DOHH2 (cell line): ENCODE measurements at regions not wholly inside any gene's neighbourhood (a gene's known extent, or its start where the extent isn't known, plus 50 kb on each side); places are given as distances from the start of the nearest gene placed in this dataset.

Source experiments
- H3F3A ChIP-seq: fragments of 200-600 bp; sonication (generic), shearing (Covaris generic); 2 replicates; pipeline ENCODE4 v1.6.0; 2016; ENCODE audit warnings: antibody characterized with exemption, mild to moderate bottlenecking; ENCODE audit not compliant: control insufficient read depth, insufficient read depth
- H3K27ac ChIP-seq: fragments of 200-600 bp; sonication (generic); 2 replicates; pipeline ENCODE4 v1.5.1; 2014; ENCODE audit warnings: low read depth, mild to moderate bottlenecking, low read length, moderate library complexity
- H3K27me3 ChIP-seq: fragments of 200-600 bp; sonication (generic); 2 replicates; pipeline ENCODE4 v1.6.1; 2014; ENCODE audit warnings: mild to moderate bottlenecking, low read length, mixed read lengths; ENCODE audit not compliant: control insufficient read depth
- H3K36me3 ChIP-seq: fragments of 200-600 bp; sonication (generic); 2 replicates; pipeline ENCODE4 v1.6.1; 2014; ENCODE audit warnings: mild to moderate bottlenecking, low read length, moderate library complexity, mixed read lengths; ENCODE audit not compliant: control insufficient read depth
- H3K4me1 ChIP-seq: fragments of 200-600 bp; sonication (generic); 2 replicates; pipeline ENCODE4 v1.6.1; 2014; ENCODE audit warnings: mild to moderate bottlenecking, low read length, mixed read lengths; ENCODE audit not compliant: control insufficient read depth
- H3K4me2 ChIP-seq: fragments of 200-600 bp; sonication (generic); 2 replicates; pipeline ENCODE4 v1.6.0; 2014; ENCODE audit warnings: mild to moderate bottlenecking, low read length, moderate library complexity
- H3K4me3 ChIP-seq: fragments of 200-600 bp; sonication (generic); 2 replicates; pipeline ENCODE4 v1.5.1; 2014; ENCODE audit warnings: mild to moderate bottlenecking, low read length, mixed read lengths
- H3K79me2 ChIP-seq: fragments of 200-600 bp; sonication (generic); 2 replicates; pipeline ENCODE4 v1.6.1; 2014; ENCODE audit warnings: mild to moderate bottlenecking, low read length, mixed read lengths; ENCODE audit not compliant: control insufficient read depth
- H3K9me2 ChIP-seq: fragments of 200-600 bp; sonication (generic); replicated peaks from 2 replicates; pipeline ENCODE4 v1.6.1; 2014; ENCODE audit warnings: mild to moderate bottlenecking, low read length, mixed read lengths; ENCODE audit not compliant: control insufficient read depth
- H3K9me3 ChIP-seq: fragments of 200-600 bp; sonication (generic); 2 replicates; pipeline ENCODE4 v1.6.1; 2014; ENCODE audit warnings: antibody characterized with exemption, low read length, mixed read lengths; ENCODE audit not compliant: control insufficient read depth, insufficient read depth
- H4K20me1 ChIP-seq: fragments of 200-600 bp; sonication (generic); 2 replicates; pipeline ENCODE4 v1.6.0; 2014; ENCODE audit warnings: low read depth, mild to moderate bottlenecking, antibody characterized with exemption, low read length, moderate library complexity; ENCODE audit not compliant: control insufficient read depth, insufficient read depth
- EZH2phosphoT487 ChIP-seq: fragments of 200-600 bp; sonication (generic); IDR thresholded peaks from 2 replicates; pipeline ENCODE4 v1.6.1; 2017; ENCODE audit warnings: borderline replicate concordance, mild to moderate bottlenecking, antibody characterized with exemption, low read length, moderate library complexity, mixed read lengths
- TF ChIP-seq, protein P1 (sequence below): fragments of 200-600 bp; sonication (generic); IDR thresholded peaks from one replicate; pipeline ENCODE4 v1.5.1; 2014; ENCODE audit warnings: antibody characterized with exemption, mild to moderate bottlenecking, low read depth, low read length; ENCODE audit not compliant: poor library complexity, severe bottlenecking

DNA sequence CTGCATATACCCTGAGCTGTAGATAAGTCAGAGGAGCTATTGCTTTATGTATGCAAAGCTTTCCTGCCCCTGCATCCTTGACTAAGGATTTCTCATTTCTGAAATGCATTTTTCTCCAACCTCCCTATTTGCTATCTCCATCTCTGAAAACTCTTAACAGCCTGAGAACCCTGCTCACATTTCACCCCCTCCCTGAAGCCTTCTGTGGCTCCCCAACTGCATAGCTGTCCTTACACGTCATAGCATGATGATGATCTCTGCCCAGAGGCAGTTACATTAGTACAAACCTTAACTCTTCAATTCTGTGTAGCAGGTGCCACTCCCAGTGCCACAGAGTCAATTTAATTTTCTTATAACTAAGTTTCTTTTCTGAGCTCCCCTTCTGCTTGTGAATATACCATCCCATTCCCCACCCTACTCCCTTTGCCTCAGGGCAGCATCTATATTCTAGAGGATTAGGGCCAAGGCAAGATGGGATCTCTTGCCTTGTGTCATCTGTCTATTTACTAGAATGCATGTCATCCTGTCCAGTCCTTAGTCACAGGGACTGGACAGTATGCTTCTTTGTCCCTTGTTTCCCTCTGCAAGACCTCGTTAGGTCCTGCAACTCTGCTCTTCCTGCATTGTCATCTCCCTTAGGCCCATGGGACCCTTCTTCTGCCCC lies 149.7 kb upstream of the SPRY4 start:
- Histone ChIP-seq H3K79me2 (no peaks in the 10 kb centered on the region), H3K4me2 (no peak overlapping the region)

DNA sequence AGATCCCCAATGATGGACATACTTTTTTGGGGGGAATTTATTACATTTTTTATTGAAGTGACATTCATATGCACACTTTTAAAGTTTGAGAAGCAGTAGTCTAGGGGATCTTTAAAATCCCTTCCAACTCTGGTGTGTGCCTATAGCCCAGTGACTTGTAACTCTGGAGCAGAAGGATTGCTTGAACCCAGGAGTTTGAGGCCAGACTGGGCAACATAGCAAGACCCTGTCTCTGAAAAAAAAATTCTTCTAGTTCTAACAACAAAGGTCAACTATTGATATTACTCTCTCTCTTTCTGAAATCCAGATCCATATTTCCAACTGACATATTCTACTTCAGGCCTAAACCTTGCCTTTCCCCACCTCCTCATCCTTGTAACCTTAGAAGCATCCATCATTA lies 148.2 kb upstream of the SPRY4 start:
- Histone ChIP-seq H3K9me3 (no peaks in the 10 kb centered on the region), H3F3A (no peaks in the 10 kb centered on the region), H3K36me3 (no peaks in the 10 kb centered on the region), H3K4me1 (no peaks in the 10 kb centered on the region), H3K4me2 (no peak overlapping the region), H3K4me3 (no peak overlapping the region), H3K9me2 (no peaks in the 10 kb centered on the region), H3K27me3 (no peaks in the 10 kb centered on the region), H3K27ac (no peak overlapping the region), H3K79me2 (no peaks in the 10 kb centered on the region), H4K20me1 (no peaks in the 10 kb centered on the region; the same call in 1 of the 2 replicates)
- TF ChIP-seq, protein P1, sequence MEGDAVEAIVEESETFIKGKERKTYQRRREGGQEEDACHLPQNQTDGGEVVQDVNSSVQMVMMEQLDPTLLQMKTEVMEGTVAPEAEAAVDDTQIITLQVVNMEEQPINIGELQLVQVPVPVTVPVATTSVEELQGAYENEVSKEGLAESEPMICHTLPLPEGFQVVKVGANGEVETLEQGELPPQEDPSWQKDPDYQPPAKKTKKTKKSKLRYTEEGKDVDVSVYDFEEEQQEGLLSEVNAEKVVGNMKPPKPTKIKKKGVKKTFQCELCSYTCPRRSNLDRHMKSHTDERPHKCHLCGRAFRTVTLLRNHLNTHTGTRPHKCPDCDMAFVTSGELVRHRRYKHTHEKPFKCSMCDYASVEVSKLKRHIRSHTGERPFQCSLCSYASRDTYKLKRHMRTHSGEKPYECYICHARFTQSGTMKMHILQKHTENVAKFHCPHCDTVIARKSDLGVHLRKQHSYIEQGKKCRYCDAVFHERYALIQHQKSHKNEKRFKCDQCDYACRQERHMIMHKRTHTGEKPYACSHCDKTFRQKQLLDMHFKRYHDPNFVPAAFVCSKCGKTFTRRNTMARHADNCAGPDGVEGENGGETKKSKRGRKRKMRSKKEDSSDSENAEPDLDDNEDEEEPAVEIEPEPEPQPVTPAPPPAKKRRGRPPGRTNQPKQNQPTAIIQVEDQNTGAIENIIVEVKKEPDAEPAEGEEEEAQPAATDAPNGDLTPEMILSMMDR: no peak
- TF ChIP-seq EZH2phosphoT487: no peak

More for the DNA sequence above, 149.7 kb upstream of the SPRY4 start:
- Histone ChIP-seq H3K27ac (no peak overlapping the region), H4K20me1 (no peaks in the 10 kb centered on the region; the same call in 1 of the 2 replicates), H3K4me3 (no peak overlapping the region), H3K9me2 (no peaks in the 10 kb centered on the region), H3F3A (no peaks in the 10 kb centered on the region), H3K4me1 (no peaks in the 10 kb centered on the region), H3K27me3 (no peaks in the 10 kb centered on the region), H3K9me3 (no peaks in the 10 kb centered on the region; the same call in 1 of the 2 replicates), H3K36me3 (no peaks in the 10 kb centered on the region)
- TF ChIP-seq, protein P1: no peak
- TF ChIP-seq EZH2phosphoT487: no peak

DNA sequence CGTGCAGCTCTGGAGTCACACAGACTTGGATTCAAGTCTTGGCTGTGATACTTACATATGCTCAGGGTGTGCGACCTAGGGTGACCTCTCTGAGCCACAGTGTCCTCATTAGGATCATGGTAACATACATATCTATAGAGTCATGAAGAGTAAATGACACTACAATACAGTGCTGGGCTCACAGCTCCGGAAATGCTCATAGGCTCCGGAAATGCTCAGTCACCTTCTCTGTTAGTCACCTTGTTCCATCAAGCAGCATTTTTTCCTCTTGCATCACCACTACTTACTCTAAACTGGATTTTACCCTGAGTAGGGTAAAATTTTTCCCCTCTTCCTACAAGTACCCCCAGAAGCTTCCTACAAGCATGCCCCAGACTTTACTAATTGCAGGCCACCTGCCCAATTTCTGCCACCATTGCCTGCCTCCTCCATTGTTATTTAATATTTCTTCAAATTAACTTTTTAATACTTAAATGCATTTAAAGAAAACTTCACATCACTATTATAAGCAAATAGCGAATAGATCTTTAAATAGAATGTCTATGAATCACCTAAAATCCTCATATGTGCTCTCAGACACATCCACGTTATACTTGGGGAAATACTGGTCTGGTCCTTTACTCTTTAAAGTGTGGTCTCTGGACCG lies 147.6 kb upstream of the SPRY4 start:
- no peaks in the 10 kb centered on the region for H3K9me2 ChIP-seq
- H3K27me3 ChIP-seq: no peaks in the 10 kb centered on the region
- no peaks in the 10 kb centered on the region for H3K79me2 ChIP-seq
- H3K4me2 ChIP-seq: no peak overlapping the region
- no peaks in the 10 kb centered on the region for H3K9me3 ChIP-seq
- no peaks in the 10 kb centered on the region for H3F3A ChIP-seq
- no peaks in the 10 kb centered on the region; the same call in 1 of the 2 replicates for H4K20me1 ChIP-seq
- no peak for TF ChIP-seq EZH2phosphoT487
- H3K4me3 ChIP-seq: no peak overlapping the region
- H3K27ac ChIP-seq: no peak overlapping the region
- no peaks in the 10 kb centered on the region for H3K4me1 ChIP-seq
- no peaks in the 10 kb centered on the region for H3K36me3 ChIP-seq
